Frontal cortex (tissue), 3 donors: ENCODE measurements at regions not wholly inside any gene's neighbourhood (a gene's known extent, or its start where the extent isn't known, plus 50 kb on each side); places are given as distances from the start of the nearest gene placed in this dataset.

Experiments used
- DNase-seq, 2 donors: peaks; one replicate each; pipeline ENCODE4 v3.0.0; 2012; ENCODE audit warnings: low spot score in 2 of 2
- FAIRE-seq: peaks from 2 replicates; lab custom pipeline; 2012; peaks lifted over from hg19 to GRCh38; lab: Jason Lieb, UNC
- donor health status: control.
- donor health status: control.
- donor health status: control.

DNA sequence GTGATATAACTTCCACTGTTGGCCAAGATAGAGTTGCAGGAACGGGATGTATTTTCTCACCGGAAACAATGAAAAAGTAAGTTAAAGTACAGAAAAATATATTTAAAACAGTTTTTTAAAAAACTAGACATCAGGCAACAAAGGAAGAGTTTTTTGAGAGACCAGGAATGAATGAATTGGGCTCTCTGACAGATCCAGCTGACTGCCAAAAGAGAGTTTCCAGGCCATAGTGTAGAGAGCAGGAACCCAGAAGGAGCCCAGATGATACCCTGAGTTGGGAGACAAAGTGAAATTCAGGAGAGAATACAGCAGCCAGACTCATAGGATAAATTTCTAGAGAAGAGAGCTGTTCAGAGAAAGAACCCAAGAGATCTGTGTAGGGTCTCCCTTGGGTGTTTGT is 362.6 kb upstream of the SMIM21 start:
- no peak for DNase-seq
- FAIRE-seq, result no peak

DNA sequence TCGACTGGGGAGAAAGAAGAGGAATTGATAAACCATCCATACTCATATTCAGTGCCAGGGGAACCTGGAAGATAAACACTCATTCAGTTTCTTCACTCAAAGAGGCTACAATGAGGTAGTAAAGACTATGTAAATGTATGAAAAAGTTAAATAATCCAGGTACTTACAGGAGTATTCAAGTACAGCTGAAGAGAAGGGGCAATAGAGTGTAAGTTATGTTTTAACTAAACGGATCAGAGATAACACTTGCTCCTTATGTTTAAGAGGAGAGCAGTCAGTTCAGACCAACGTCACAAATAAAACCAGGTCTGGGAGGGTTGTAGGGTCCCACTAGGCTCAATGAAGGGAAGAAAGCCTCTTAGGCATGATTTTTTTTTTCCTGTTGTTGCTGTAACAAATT is 358.3 kb upstream of the SMIM21 start:
- FAIRE-seq (no peak), DNase-seq (no peak)

- DNase-seq (no peak), FAIRE-seq (no peak)
These were observed 357.7 kb upstream of the SMIM21 start for GRCh38 chr18:75785206-75785605.

DNA sequence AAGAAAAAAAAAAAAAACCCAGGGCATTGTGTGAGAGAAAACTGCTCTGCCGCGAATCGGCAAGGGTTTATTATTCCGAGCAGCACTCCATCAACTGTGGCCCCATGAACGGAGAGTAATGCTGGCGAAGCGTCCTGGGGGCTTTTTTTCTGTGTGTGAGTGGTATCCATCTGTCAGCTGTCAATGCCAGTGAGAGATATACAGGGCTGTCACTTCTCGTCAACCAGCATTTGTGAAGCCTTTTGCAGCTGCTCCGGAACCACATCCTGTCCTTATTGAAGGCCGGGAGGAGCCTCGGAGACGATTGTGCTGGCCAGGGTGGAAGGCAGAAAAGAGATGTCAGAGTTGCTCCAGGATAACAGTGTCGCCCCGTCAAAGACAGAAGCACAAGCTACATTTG is 356.9 kb upstream of the SMIM21 start:
- DNase-seq (no peak), FAIRE-seq (no peak)

GRCh38 chr18:75783566-75784281 is 356.2 kb upstream of the SMIM21 start:
- DNase-seq (no peak), FAIRE-seq (no peak)

- FAIRE-seq (no peak), DNase-seq (no peak)
These were observed 355.3 kb upstream of the SMIM21 start for GRCh38 chr18:75782826-75783225.

GRCh38 chr18:75782204-75782603 is 354.7 kb upstream of the SMIM21 start:
- DNase-seq (no peak), FAIRE-seq (no peak)

GRCh38 chr18:75779910-75780309 is 352.4 kb upstream of the SMIM21 start:
- DNase-seq, result no peak
- FAIRE-seq, result no peak

GRCh38 chr18:75779450-75779849 is 351.9 kb upstream of the SMIM21 start:
- no peak for DNase-seq
- FAIRE-seq, result no peak

DNA sequence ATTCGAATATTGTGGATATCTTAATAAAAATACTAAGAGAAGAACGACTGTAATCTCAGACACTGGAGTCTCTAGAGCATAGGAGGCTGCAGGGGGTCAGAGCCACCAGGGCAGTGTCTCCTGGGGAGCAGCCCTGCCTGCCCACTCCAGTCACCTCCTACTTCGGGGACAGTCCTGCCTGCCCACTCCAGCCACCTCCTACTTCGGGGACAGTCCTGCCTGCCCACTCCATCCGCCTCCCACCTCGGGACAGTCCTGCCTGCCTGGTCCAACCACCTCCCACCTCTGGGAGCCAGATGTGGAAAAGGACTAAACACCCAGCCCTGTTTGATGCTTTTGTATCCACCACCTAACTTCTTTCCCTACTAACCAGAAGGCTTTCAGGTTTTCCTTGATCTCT is 350.1 kb upstream of the SMIM21 start:
- DNase-seq (no peak), FAIRE-seq (no peak)

DNA sequence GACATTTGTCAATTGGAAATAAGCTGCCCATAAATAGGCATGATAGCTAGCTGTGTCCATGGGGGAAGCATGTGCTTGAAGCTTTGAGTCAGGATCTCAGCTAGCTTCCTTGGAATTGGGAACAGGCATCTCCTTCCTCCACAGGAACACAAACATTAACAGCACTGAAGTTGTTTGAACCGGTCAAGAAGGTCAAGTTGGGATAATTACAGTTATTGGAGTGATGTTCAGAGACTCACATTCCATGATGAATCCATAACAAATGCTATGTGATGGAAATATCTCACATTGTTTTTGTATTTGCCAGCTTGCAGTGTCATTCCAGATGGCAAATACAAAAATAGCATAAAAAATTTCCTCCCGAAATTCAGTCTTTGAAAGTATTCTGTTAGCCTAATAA is 347.6 kb upstream of the SMIM21 start:
- FAIRE-seq (no peak), DNase-seq (no peak)

GRCh38 chr18:75773618-75774017 is 346.1 kb upstream of the SMIM21 start:
- FAIRE-seq (no peak), DNase-seq (no peak)

DNA sequence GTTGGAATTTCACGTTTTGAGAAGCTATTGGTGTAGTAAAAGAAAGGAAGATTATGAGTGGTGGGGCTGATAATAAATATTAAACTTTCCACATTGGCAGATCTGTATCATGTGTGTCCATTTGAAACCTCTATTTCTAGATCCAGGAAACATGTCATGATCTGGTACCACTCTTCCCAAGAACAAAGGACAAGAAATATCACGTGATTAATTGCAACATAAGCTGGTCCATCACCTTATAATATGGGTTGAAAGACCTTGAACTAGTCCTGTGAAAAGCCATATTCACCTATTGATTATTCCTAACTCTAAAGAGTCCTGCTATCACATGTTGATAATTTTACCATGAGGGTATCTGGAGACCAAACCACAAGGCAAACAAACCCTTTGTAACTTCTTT is 335.3 kb upstream of the SMIM21 start:
- DNase-seq (no peak), FAIRE-seq (no peak)

- DNase-seq (no peak), FAIRE-seq (no peak)
These were observed 332.7 kb upstream of the SMIM21 start for GRCh38 chr18:75760208-75760607.

DNA sequence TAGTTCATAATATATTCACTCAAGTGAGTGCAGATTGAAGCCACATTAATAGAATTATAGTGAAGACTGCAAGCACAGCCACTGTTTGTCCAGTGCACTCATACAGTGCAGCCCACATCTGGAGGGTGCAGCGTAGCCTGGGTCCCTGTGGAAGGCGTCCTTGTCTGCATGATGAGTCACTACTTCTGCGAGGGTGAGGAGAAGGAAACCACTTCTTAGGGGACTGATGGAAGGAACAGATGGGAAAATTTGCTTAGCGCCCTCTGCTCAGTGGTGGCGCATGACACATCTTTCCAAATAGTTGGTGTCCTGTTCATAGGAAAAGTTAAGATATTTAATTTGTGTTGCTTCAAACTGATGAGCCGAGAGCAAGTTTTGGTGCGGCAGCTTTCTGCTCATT is 330.4 kb upstream of the SMIM21 start:
- no peak for DNase-seq
- FAIRE-seq, result no peak

DNA sequence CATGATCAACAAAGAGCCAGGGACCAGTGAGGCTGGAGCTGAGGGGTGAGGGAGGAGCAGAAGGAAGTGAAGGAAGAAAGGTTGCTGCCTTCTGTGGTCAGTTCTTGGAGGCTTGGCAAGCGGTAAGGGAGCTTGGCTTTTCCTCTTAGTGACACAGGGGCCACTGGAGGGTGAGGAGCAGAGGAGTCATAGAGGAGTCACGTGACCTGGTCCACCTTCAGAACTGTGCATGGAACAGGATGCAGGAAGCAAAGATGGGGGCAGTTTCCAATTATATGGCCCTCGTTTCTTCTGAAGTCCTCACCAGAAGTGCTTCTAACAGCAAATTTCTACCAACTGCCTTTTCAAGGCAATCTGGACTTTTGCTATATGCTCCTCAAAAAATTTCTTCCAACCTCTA is 326.9 kb upstream of the SMIM21 start:
- no peak for FAIRE-seq
- DNase-seq, result no peak

DNA sequence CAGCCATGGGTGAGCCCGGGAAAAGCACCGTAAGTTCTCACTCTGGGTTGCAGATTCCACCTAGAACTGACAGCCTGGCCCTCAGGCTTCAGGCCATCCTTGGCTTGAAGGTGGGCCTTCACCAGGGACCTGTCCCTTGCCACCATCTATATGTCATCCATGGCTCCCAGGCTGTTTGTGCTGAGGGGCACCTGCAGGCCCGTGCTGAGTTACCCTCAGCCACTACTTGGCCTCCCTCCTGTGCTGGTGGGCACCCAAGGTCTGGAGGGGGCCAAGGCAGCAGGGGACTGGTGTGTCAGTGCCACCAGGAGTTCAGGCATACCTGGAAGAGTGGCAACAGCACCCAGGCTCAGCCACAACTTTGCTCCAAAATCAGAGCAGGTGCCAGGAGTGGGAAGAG is 326.2 kb upstream of the SMIM21 start:
- FAIRE-seq, result no peak
- no peak for DNase-seq

DNA sequence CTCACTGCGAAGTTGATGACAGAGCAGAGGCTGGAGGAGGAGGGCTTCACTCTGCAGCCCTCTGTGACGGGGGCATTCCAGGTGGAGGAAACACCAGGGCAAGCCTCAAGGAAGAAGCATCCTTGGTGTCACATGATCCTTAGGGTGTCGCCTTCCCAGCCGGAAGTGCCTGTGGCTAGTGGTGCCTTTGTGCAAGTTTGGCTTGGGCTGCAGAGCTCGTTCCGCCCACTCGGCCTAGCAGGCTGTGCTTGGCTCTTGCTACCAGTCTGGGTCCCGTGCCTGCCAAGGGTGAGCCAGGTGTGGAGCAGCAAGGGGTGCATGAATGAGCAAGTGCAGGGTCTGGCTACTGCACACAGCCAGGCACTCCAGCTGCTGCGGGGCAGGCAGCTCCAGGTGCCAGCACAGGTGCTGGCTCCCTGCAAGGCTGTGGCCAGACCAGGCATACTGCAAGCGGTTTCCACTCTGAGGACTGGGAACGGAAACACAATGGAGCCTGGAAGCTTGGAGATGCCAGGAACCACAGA is 325.3 kb upstream of the SMIM21 start:
- FAIRE-seq (no peak), DNase-seq (no peak)

DNA sequence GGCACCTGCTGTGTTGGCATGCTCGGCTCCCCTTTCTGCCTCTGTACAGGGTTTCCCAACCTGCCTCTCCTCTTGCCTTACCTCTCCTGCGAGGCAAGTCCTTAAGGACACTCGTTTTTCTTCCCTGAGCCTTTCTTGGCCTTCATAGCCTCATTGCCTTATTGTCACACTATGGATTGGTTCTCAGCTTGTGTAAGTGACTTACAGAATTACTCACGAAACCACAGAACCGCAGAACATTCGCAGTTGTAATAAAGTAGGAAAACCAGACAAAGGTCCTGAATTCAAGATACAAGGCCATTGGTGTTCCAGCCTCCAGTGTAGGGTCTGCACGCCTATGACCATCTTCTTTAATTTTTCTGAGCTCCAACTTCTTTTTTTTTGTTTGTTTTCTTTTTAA is 317.6 kb upstream of the SMIM21 start:
- FAIRE-seq, result no peak
- no peak for DNase-seq

DNA sequence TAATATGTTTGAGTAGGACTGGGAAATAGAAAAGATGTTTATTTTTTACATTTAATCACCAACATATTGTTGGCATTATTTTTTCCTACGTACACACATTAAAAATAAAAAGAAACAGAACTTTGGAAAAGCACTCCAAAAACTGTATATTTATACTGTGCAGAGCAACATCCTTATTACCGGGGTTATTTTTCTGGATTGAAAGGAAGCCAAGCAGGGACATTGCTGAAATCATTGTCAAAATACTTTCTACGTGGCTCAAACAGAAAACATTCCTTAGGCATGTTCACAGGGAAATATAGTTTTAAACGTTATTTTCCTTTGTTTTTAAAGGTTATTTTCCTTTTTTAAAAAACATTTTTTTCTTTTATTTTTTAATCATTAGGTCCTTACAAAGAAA is 315.0 kb upstream of the SMIM21 start:
- FAIRE-seq, result no peak
- no peak for DNase-seq

- FAIRE-seq, result no peak
- no peak for DNase-seq
These were observed 312.2 kb upstream of the SMIM21 start for GRCh38 chr18:75739682-75740081.

DNA sequence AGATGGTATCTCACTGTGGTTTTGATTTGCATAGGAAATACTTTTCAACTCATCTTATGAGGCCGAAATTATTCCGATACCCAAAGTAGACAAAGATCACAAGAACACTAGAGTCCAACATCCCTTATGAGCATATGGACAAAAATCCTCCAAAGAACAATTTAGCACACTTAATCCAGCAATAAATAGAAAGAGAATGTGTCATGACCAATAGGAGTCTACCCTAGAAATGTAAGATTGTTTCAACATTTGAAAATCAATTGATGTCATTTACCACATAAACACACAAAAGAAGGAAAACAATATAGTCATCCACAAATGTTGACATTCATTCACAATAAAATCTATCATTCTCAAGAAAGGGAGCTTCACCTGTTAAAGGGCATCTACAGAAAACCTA is 307.8 kb upstream of the SMIM21 start:
- FAIRE-seq (no peak), DNase-seq (no peak)
